ENCODE measurements at regions not wholly inside any gene's neighbourhood (a gene's known extent, or its start where the extent isn't known, plus 50 kb on each side); places are given as distances from the start of the nearest gene placed in this dataset.

DNA sequence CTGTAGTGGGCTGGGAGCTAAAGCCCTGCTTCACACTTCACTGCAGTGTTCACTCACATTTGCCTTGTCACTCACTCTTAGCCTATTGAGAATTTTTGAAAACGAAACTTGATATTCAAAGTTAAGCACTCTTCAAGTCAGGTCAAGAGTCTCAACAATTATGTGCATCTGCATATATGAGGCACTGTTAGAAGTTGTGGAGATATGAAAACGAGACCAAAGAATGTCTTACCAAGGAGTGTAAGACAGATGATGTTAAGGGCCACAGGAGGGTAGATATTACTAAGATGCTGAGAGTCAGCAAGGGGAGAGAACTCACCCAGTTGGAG, 64.7 kb upstream of the GJA8 start:
- TF ChIP-seq, protein P1, sequence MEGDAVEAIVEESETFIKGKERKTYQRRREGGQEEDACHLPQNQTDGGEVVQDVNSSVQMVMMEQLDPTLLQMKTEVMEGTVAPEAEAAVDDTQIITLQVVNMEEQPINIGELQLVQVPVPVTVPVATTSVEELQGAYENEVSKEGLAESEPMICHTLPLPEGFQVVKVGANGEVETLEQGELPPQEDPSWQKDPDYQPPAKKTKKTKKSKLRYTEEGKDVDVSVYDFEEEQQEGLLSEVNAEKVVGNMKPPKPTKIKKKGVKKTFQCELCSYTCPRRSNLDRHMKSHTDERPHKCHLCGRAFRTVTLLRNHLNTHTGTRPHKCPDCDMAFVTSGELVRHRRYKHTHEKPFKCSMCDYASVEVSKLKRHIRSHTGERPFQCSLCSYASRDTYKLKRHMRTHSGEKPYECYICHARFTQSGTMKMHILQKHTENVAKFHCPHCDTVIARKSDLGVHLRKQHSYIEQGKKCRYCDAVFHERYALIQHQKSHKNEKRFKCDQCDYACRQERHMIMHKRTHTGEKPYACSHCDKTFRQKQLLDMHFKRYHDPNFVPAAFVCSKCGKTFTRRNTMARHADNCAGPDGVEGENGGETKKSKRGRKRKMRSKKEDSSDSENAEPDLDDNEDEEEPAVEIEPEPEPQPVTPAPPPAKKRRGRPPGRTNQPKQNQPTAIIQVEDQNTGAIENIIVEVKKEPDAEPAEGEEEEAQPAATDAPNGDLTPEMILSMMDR (IDR thresholded peaks at IDR 0.05; ENCODE audit: unreplicated experiment), result no peak
- DNase-seq (ENCODE audit: low spot score), result no peak
- Mint-ChIP-seq H3K27ac (ENCODE audit: unreplicated experiment) (no peak overlapping the region), H3K4me1 (ENCODE audit: unreplicated experiment) (peaks cover 19% of the 10 kb centered on the region), H3K27me3 (ENCODE audit: unreplicated experiment) (peaks cover 5% of the 10 kb centered on the region), H3K36me3 (ENCODE audit: low read depth, unreplicated experiment) (no peaks in the 10 kb centered on the region), H3K4me3 (ENCODE audit: unreplicated experiment) (no peak overlapping the region), H3K9me3 (ENCODE audit: unreplicated experiment) (no peaks in the 10 kb centered on the region)

DNA sequence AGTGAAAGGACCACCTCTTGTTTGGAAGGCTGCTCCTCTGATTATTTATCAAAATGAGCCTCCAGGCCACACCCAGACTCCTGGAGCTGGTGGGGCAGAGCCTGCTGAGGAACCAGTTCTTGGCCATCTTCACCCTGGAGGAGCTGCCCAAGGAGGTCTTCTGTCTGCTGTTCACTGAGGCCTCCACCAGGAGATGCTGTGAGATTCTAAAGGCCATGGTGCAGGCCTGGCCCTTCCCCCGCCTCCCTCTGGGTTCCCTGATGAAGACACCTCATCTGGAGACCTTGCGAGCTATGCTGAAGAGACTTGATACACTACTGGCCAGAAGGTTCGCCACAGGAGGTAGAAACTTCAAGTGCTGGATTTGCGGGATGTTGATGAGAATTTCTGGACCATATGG, 61.7 kb upstream of the GJA8 start:
- Mint-ChIP-seq H3K27me3 (ENCODE audit: unreplicated experiment) (peaks cover 4% of the 10 kb centered on the region), H3K4me3 (ENCODE audit: unreplicated experiment) (no peak overlapping the region), H3K4me1 (ENCODE audit: unreplicated experiment) (peaks cover 6% of the 10 kb centered on the region), H3K36me3 (ENCODE audit: low read depth, unreplicated experiment) (no peaks in the 10 kb centered on the region), H3K9me3 (ENCODE audit: unreplicated experiment) (no peaks in the 10 kb centered on the region), H3K27ac (ENCODE audit: unreplicated experiment) (no peak overlapping the region)
- DNase-seq (ENCODE audit: low spot score), result no peak
- TF ChIP-seq, protein P1 (IDR thresholded peaks at IDR 0.05; ENCODE audit: unreplicated experiment), result no peak

DNA sequence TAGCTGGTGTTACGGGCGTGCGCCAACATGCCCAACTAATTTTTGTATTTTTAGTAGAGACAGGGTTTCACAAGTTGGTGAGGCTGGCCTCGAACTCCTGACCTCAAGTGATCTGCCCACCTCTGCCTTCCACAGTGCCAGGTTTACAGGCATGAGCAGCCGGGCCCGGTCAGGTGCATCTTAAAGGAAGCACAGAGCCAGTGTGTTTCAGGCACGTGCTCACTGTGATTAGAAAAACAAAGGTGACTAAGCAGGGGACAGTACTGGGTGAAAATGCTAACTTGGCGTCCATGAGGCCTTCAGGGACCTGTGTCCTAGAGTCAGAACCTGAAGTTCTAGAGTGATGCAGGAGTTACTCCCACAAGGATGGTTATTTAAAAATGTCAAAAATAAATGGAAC, 60.0 kb upstream of the GJA8 start:
- TF ChIP-seq, protein P1 (IDR thresholded peaks at IDR 0.05; ENCODE audit: unreplicated experiment), result no peak
- no peaks in the 10 kb centered on the region for H3K36me3 Mint-ChIP-seq (ENCODE audit: low read depth, unreplicated experiment)
- peaks cover 9% of the 10 kb centered on the region for H3K4me1 Mint-ChIP-seq (ENCODE audit: unreplicated experiment)
- DNase-seq (ENCODE audit: low spot score), result no peak
- H3K27ac Mint-ChIP-seq (ENCODE audit: unreplicated experiment), result no peak overlapping the region
- no peak overlapping the region for H3K4me3 Mint-ChIP-seq (ENCODE audit: unreplicated experiment)
- H3K27me3 Mint-ChIP-seq (ENCODE audit: unreplicated experiment), result peaks cover 4% of the 10 kb centered on the region
- H3K9me3 Mint-ChIP-seq (ENCODE audit: unreplicated experiment), result no peaks in the 10 kb centered on the region

DNA sequence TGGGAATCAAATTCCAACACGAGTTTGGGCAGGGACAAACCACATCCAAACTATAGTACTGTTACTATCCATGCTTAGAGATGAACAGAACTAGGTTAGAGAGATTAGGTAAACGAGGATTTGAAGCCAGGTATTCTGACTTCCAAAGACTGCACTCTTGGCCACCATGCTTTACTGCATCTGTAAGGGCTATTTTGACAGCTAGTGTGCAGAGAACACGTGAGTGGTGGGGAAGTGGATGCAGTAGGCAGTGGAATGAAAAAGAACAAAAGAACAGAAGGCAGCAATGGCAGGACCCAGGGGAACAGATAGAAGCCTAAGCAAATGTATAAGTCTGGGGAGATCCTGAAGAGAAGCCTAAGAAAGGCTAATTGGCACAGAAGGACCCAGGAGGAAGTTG, 59.1 kb upstream of the GJA8 start:
- Mint-ChIP-seq H3K36me3 (ENCODE audit: low read depth, unreplicated experiment) (no peaks in the 10 kb centered on the region), H3K27ac (ENCODE audit: unreplicated experiment) (no peak overlapping the region), H3K9me3 (ENCODE audit: unreplicated experiment) (no peaks in the 10 kb centered on the region), H3K4me3 (ENCODE audit: unreplicated experiment) (no peak overlapping the region), H3K4me1 (ENCODE audit: unreplicated experiment) (peaks cover 16% of the 10 kb centered on the region), H3K27me3 (ENCODE audit: unreplicated experiment) (peaks cover 4% of the 10 kb centered on the region)
- TF ChIP-seq, protein P1 (IDR thresholded peaks at IDR 0.05; ENCODE audit: unreplicated experiment), result no peak
- no peak for DNase-seq (ENCODE audit: low spot score)

DNA sequence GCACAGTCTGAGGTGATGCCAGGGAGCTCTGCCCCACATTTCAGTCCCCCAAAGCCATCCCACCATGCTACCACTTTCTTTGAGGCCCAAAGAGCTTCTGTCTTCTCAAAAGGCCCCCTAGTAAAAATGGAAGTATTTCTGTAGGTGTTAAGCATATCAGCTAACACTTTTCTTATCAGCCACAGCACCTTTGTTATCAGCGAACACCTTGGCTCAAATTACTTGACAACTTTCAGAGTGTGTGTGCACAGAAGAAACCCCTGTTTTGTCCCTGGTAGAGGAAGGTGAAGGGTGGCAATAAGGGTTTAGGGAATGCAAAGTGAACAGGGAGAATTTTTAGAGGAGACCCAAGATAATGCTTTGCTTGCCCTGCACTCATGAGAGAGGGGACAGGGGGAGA, 54.8 kb upstream of the GJA8 start:
- Mint-ChIP-seq H3K27ac (ENCODE audit: unreplicated experiment) (no peak overlapping the region), H3K27me3 (ENCODE audit: unreplicated experiment) (peaks cover 2% of the 10 kb centered on the region), H3K36me3 (ENCODE audit: low read depth, unreplicated experiment) (no peaks in the 10 kb centered on the region), H3K4me3 (ENCODE audit: unreplicated experiment) (no peak overlapping the region), H3K9me3 (ENCODE audit: unreplicated experiment) (no peaks in the 10 kb centered on the region), H3K4me1 (ENCODE audit: unreplicated experiment) (peaks cover 16% of the 10 kb centered on the region)
- no peak for DNase-seq (ENCODE audit: low spot score)
- TF ChIP-seq, protein P1 (IDR thresholded peaks at IDR 0.05; ENCODE audit: unreplicated experiment), result no peak
